HUES48 (cell line): ENCODE measurements at regions not wholly inside any gene's neighbourhood (a gene's known extent, or its start where the extent isn't known, plus 50 kb on each side); places are given as distances from the start of the nearest gene placed in this dataset.

Source experiments
- H3K27ac ChIP-seq: one replicate; pipeline ENCODE4 v1.7.0; 2013; ENCODE audit warnings: low read depth, low read length, inconsistent platforms
- H3K27me3 ChIP-seq: 2 replicates; pipeline ENCODE4 v1.6.1; 2013; ENCODE audit warnings: mild to moderate bottlenecking, low read length; ENCODE audit not compliant: control insufficient read depth, insufficient read depth
- H3K36me3 ChIP-seq: 2 replicates; pipeline ENCODE4 v1.6.1; 2013; ENCODE audit warnings: low read length; ENCODE audit not compliant: control insufficient read depth, insufficient read depth
- H3K4me1 ChIP-seq: 2 replicates; pipeline ENCODE4 v1.6.1; 2013; ENCODE audit warnings: mild to moderate bottlenecking, low read length; ENCODE audit not compliant: control insufficient read depth, insufficient read depth
- H3K4me3 ChIP-seq: 2 replicates; pipeline ENCODE4 v1.5.1; 2013; ENCODE audit warnings: mild to moderate bottlenecking, low read depth, low read length
- H3K9ac ChIP-seq: 2 replicates; pipeline ENCODE4 v1.6.1; 2013; ENCODE audit warnings: mild to moderate bottlenecking, low read depth, low read length, moderate library complexity
- H3K9me3 ChIP-seq: 2 replicates; pipeline ENCODE4 v1.6.1; 2013; ENCODE audit warnings: low read length; ENCODE audit not compliant: control insufficient read depth, insufficient read depth

GRCh38 chr9:96073531-96074480 lies 198.3 kb downstream of the ERCC6L2 start:
- Histone ChIP-seq H3K9me3 (no peaks in the 10 kb centered on the region), H3K36me3 (no peaks in the 10 kb centered on the region), H3K27me3 (no peaks in the 10 kb centered on the region), H3K9ac (no peak overlapping the region), H3K27ac (no peak overlapping the region), H3K4me1 (no peaks in the 10 kb centered on the region; the same call in 1 of the 2 replicates), H3K4me3 (no peak overlapping the region)

DNA sequence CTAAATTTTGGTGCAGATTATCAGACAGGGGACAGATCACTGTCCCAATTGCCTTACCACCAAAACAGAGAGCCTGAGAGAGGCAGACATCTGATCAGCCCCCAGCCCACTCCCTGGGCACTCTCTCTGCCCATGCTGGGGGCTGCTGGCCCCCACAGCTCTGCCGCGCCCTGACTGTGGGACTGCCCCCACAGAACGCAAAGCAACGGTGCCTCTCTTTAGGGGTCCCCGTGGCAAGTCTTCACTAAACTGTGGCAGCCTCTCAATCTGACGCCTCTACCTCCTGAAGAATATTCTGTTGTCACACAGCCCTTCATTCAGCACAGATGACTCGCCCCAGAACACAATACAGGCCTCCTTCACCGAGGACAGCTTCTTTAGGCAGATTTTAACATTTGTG lies 197.4 kb downstream of the ERCC6L2 start:
- H3K27ac ChIP-seq: no peak overlapping the region
- H3K4me1 ChIP-seq: no peaks in the 10 kb centered on the region
- H3K4me3 ChIP-seq: no peak overlapping the region

GRCh38 chr9:96071815-96072124 lies 196.3 kb downstream of the ERCC6L2 start:
- H3K9me3 ChIP-seq: no peaks in the 10 kb centered on the region

More for the DNA sequence above, 197.4 kb downstream of the ERCC6L2 start:
- H3K27me3 ChIP-seq: no peaks in the 10 kb centered on the region
- H3K36me3 ChIP-seq: no peaks in the 10 kb centered on the region
- H3K9me3 ChIP-seq: no peaks in the 10 kb centered on the region
- no peak overlapping the region for H3K9ac ChIP-seq

DNA sequence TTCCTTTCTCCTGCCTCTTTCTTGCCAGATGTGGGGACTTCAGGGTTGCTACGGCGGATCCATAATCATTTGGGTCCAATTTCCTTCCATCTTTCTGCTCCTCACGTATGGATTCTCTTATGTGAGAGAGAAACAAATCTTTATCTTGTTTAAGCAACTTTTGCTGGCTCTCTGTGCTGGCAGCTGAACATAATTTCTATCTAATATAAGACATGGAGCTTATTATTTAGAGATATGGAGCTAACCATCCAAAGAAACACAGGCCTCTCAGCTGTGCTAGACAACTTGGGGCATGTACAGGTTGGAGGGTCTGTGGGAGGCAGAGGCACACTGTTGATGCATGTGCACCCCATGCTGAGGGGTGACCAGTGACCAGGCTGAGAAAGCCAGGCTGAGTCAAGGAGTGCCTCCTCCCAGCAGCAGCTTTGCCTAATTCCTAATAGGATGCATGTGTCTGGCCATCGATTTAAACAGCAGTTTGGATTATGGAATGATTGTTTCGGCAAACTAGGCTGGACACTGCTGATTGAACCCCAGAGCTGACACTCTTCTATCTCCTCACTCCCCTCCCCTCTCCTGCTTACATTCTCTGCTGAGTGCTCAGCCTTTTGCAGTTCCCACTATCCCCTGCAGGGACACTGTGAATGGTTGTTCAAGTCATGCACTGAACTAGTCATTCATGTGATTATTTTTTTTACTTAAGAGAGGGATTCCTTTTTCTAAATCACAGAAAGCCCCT lies 195.8 kb downstream of the ERCC6L2 start:
- Histone ChIP-seq H3K9me3 (no peaks in the 10 kb centered on the region), H3K27ac (no peak overlapping the region), H3K4me3 (no peak overlapping the region), H3K9ac (no peak overlapping the region), H3K4me1 (no peaks in the 10 kb centered on the region), H3K36me3 (no peaks in the 10 kb centered on the region), H3K27me3 (no peaks in the 10 kb centered on the region)

More at GRCh38 chr9:96071815-96072124, 196.3 kb downstream of the ERCC6L2 start:
- Histone ChIP-seq H3K27ac (no peak overlapping the region), H3K4me3 (no peak overlapping the region), H3K9ac (no peak overlapping the region), H3K27me3 (no peaks in the 10 kb centered on the region), H3K4me1 (no peaks in the 10 kb centered on the region), H3K36me3 (no peaks in the 10 kb centered on the region)

- no peak overlapping the region for H3K27ac ChIP-seq
- H3K9ac ChIP-seq: no peak overlapping the region
- no peaks in the 10 kb centered on the region for H3K4me1 ChIP-seq
- H3K36me3 ChIP-seq: no peaks in the 10 kb centered on the region
- H3K4me3 ChIP-seq: no peak overlapping the region
- H3K27me3 ChIP-seq: no peaks in the 10 kb centered on the region
- no peaks in the 10 kb centered on the region for H3K9me3 ChIP-seq
Observed at GRCh38 chr9:96069629-96070220, 194.2 kb downstream of the ERCC6L2 start.

DNA sequence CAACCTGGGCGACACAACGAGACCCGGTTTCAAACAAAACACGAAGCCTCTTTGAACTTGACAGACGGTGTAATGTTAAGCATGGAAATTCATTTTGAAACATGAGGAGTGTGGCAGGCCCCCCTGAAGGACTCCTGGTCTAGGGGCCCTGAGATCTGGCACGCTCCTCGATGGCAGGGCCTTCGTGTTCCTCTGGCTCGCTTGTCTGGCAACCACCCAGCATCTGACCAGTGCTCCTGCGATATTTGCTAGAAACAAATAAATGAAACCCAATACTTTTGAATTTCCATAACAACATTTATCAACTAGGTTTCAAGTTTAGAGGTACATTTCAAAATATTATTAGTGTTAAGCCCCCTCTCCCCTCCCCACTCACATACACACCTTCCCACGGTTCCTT lies 193.0 kb downstream of the ERCC6L2 start:
- H3K9me3 ChIP-seq: no peaks in the 10 kb centered on the region

GRCh38 chr9:96067600-96067999 lies 192.1 kb downstream of the ERCC6L2 start:
- no peaks in the 10 kb centered on the region for H3K4me1 ChIP-seq
- no peak overlapping the region for H3K9ac ChIP-seq
- H3K9me3 ChIP-seq: no peaks in the 10 kb centered on the region
- no peaks in the 10 kb centered on the region for H3K36me3 ChIP-seq
- H3K4me3 ChIP-seq: no peak overlapping the region
- no peaks in the 10 kb centered on the region for H3K27me3 ChIP-seq
- no peak overlapping the region for H3K27ac ChIP-seq

More for the DNA sequence above, 193.0 kb downstream of the ERCC6L2 start:
- no peak overlapping the region for H3K9ac ChIP-seq
- no peak overlapping the region for H3K4me3 ChIP-seq
- no peaks in the 10 kb centered on the region for H3K4me1 ChIP-seq
- H3K27ac ChIP-seq: no peak overlapping the region
- no peaks in the 10 kb centered on the region for H3K27me3 ChIP-seq
- no peaks in the 10 kb centered on the region for H3K36me3 ChIP-seq

- Histone ChIP-seq H3K36me3 (no peaks in the 10 kb centered on the region), H3K4me1 (no peaks in the 10 kb centered on the region), H3K27ac (no peak overlapping the region), H3K4me3 (no peak overlapping the region), H3K9ac (no peak overlapping the region), H3K27me3 (no peaks in the 10 kb centered on the region), H3K9me3 (no peaks in the 10 kb centered on the region)
Observed at GRCh38 chr9:96067004-96067403, 191.5 kb downstream of the ERCC6L2 start.

DNA sequence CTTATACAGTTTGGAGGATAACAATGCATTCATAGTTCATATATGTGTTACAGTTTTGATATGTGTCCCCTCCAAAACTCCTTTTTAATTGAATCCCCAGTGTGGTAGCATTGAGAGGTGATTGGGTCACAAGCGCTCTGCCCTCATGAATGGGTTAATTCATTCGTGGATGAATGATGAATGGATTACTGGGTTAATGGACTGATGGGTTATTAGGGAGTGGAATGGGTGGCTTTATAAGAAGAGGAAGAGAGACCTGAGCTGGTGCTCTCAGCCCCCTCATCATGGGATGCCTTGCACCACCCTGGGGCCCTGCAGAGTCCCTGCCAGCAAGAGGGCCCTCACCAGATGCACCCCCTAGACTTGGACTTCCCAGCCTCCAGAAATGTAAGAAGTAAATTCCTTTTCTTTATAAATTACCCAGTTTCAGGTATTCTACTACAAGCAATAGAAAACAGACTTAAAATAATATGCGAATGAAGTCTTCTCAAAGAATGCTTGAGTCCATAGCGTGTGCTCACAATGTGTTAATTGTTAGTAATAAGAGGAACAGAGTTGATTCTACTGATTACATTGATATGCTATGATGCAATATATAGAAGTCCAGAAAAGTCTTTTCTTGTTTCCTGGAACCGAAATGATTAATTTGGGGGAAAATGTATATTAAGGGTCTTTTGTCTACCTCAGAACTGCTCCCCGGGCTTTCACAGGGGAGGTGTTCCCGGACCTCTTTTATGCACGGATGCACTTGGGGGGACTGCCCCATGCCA lies 190.2 kb downstream of the ERCC6L2 start:
- no peaks in the 10 kb centered on the region for H3K36me3 ChIP-seq
- no peak overlapping the region for H3K9ac ChIP-seq
- no peaks in the 10 kb centered on the region for H3K4me1 ChIP-seq
- no peaks in the 10 kb centered on the region for H3K9me3 ChIP-seq
- no peak overlapping the region for H3K27ac ChIP-seq
- H3K4me3 ChIP-seq: no peak overlapping the region
- H3K27me3 ChIP-seq: no peaks in the 10 kb centered on the region

GRCh38 chr9:96064826-96065481 lies 189.5 kb downstream of the ERCC6L2 start:
- Histone ChIP-seq H3K36me3 (no peaks in the 10 kb centered on the region), H3K4me1 (no peaks in the 10 kb centered on the region), H3K27me3 (no peaks in the 10 kb centered on the region), H3K9me3 (no peaks in the 10 kb centered on the region), H3K9ac (no peak overlapping the region), H3K4me3 (no peak overlapping the region), H3K27ac (no peak overlapping the region)
